ENCODE measurements at regions not wholly inside any gene's neighbourhood (a gene's known extent, or its start where the extent isn't known, plus 50 kb on each side); places are given as distances from the start of the nearest gene placed in this dataset.

- TF ChIP-seq REST (IDR thresholded peaks at IDR 0.05; ENCODE audit: unreplicated experiment) (no peak), STAT1 (IDR thresholded peaks at IDR 0.05; ENCODE audit: unreplicated experiment) (no peak), EZH2 (IDR thresholded peaks at IDR 0.05; ENCODE audit: low read depth, unreplicated experiment) (no peak), POLR2AphosphoS5 (IDR thresholded peaks at IDR 0.05; ENCODE audit: low read depth) (no peak), ETS1 (IDR thresholded peaks at IDR 0.05) (no peak), JUNB (IDR thresholded peaks at IDR 0.05; ENCODE audit: unreplicated experiment) (no peak), NANOG (IDR thresholded peaks at IDR 0.05; ENCODE audit: borderline replicate concordance) (no peak)
Measured at GRCh38 chrX:43508694-43509093, 147.4 kb upstream of the MAOA start (continued).

- H3K36me3 ChIP-seq (ENCODE audit: insufficient read depth): no peaks in the 10 kb centered on the region
- no peak overlapping the region for H3K4me2 ChIP-seq
- no peak overlapping the region for H3K27ac ChIP-seq (ENCODE audit: low read depth)
- H2AFZ ChIP-seq: no peak overlapping the region
- Mint-ChIP-seq H3K9me3 (no peaks in the 10 kb centered on the region), H3K36me3 (ENCODE audit: low read depth) (no peaks in the 10 kb centered on the region), H3K27me3 (ENCODE audit: insufficient read depth, low read depth, poor library complexity) (no peaks in the 10 kb centered on the region), H3K27ac (no peak overlapping the region), H3K4me1 (no peaks in the 10 kb centered on the region), H3K4me3 (no peak overlapping the region)
- no peak overlapping the region for H3K4me3 ChIP-seq
- no peak for ATAC-seq
- no peaks in the 10 kb centered on the region for H3K4me1 ChIP-seq (ENCODE audit: insufficient read depth)
- no peaks in the 10 kb centered on the region for H3K79me2 ChIP-seq (replicated peaks; ENCODE audit: insufficient read depth)
- no peaks in the 10 kb centered on the region for H3K27me3 ChIP-seq (ENCODE audit: insufficient read depth)
- no peaks in the 10 kb centered on the region for H4K20me1 ChIP-seq (replicated peaks; ENCODE audit: insufficient read depth)
- no peaks in the 10 kb centered on the region for H3K9me2 ChIP-seq (ENCODE audit: insufficient read depth)
- no peak for DNase-seq (ENCODE audit: low spot score)
- no peaks in the 10 kb centered on the region for H3F3A ChIP-seq (replicated peaks; ENCODE audit: low read depth)
- TF ChIP-seq STAT1 (IDR thresholded peaks at IDR 0.05; ENCODE audit: unreplicated experiment): no peak
- no peak for TF ChIP-seq POLR2AphosphoS5 (IDR thresholded peaks at IDR 0.05; ENCODE audit: low read depth)
- TF ChIP-seq ZNF331 (CRISPR knock-in tag; IDR thresholded peaks at IDR 0.05; ENCODE audit: low read depth): no peak
- no peak for TF ChIP-seq EZH2phosphoT487 (IDR thresholded peaks at IDR 0.05; ENCODE audit: unreplicated experiment)
- no peak for TF ChIP-seq JUNB (IDR thresholded peaks at IDR 0.05; ENCODE audit: unreplicated experiment)
- TF ChIP-seq ZNF462 (CRISPR knock-in tag; IDR thresholded peaks at IDR 0.05): no peak
- no peak for TF ChIP-seq ZNF114 (CRISPR knock-in tag; IDR thresholded peaks at IDR 0.05)
- TF ChIP-seq CREB1 (CRISPR knock-in tag; IDR thresholded peaks at IDR 0.05; ENCODE audit: low read depth): no peak
- no peak for TF ChIP-seq NANOG (IDR thresholded peaks at IDR 0.05; ENCODE audit: borderline replicate concordance)
- no peak for TF ChIP-seq EZH2 (IDR thresholded peaks at IDR 0.05; ENCODE audit: low read depth, unreplicated experiment)
Measured at GRCh38 chrX:43510209-43510608, 145.9 kb upstream of the MAOA start.

Measured in GM23338 (cell line).